ENCODE measurements at regions not wholly inside any gene's neighbourhood (a gene's known extent, or its start where the extent isn't known, plus 50 kb on each side); places are given as distances from the start of the nearest gene placed in this dataset.

- no peak for TF ChIP-seq CTCF (IDR thresholded peaks at IDR 0.05 in 4 of 5, conservative IDR thresholded peaks at IDR 0.05 in 1 of 5)
- TF ChIP-seq POLR2A (IDR thresholded peaks at IDR 0.05), result no peak
These were observed 192.3 kb upstream of the ATP6AP2 start for GRCh38 chrX:40388441-40388840.
